GM23338 (cell line): ENCODE measurements at regions not wholly inside any gene's neighbourhood (a gene's known extent, or its start where the extent isn't known, plus 50 kb on each side); places are given as distances from the start of the nearest gene placed in this dataset.

Experiments
- ATAC-seq: fragments of 200-7000 bp; cut with Tn5 transposase; 3 replicates; pipeline ENCODE4 v1.9.1; 2020
- DNase-seq: peaks from one replicate; pipeline ENCODE4 v3.0.0-alpha.2; 2015; ENCODE audit warnings: low spot score
- H2AFZ ChIP-seq: fragments of 200-600 bp; sonication (generic); 2 replicates; pipeline ENCODE4 v1.8.0; 2016; ENCODE audit warnings: antibody characterized with exemption, mild to moderate bottlenecking, moderate library complexity
- H3F3A ChIP-seq: fragments of 200-600 bp; sonication (generic); replicated peaks from 2 replicates; pipeline ENCODE4 v1.8.0; 2017; ENCODE audit warnings: antibody characterized with exemption, mixed run types, low read depth
- H3K27ac ChIP-seq: fragments of 200-600 bp; sonication (generic); 2 replicates; pipeline ENCODE4 v1.6.1; 2016; ENCODE audit warnings: low read depth
- H3K27me3 ChIP-seq: fragments of 200-600 bp; sonication (generic); 2 replicates; pipeline ENCODE4 v1.8.0; 2016; ENCODE audit warnings: mild to moderate bottlenecking, mixed run types, moderate library complexity; ENCODE audit not compliant: insufficient read depth
- H3K36me3 ChIP-seq: fragments of 200-600 bp; sonication (generic); 2 replicates; pipeline ENCODE4 v1.8.0; 2016; ENCODE audit warnings: mild to moderate bottlenecking; ENCODE audit not compliant: insufficient read depth
- H3K4me1 ChIP-seq: fragments of 200-600 bp; sonication (generic); 2 replicates; pipeline ENCODE4 v1.8.0; 2016; ENCODE audit warnings: mild to moderate bottlenecking, moderate library complexity; ENCODE audit not compliant: insufficient read depth
- H3K4me2 ChIP-seq: fragments of 200-600 bp; sonication (generic); 2 replicates; pipeline ENCODE4 v1.7.1; 2017; ENCODE audit warnings: mixed run types
- H3K4me3 ChIP-seq: fragments of 200-600 bp; sonication (generic); 2 replicates; pipeline ENCODE4 v1.6.1; 2016; ENCODE audit warnings: mixed run types
- H3K79me2 ChIP-seq: fragments of 200-600 bp; sonication (generic); replicated peaks from 2 replicates; pipeline ENCODE4 v1.8.0; 2017; ENCODE audit warnings: mild to moderate bottlenecking; ENCODE audit not compliant: insufficient read depth
- H3K9me2 ChIP-seq: fragments of 200-600 bp; sonication (generic); 2 replicates; pipeline ENCODE4 v1.8.0; 2017; ENCODE audit not compliant: insufficient read depth
- H4K20me1 ChIP-seq: fragments of 200-600 bp; sonication (generic); replicated peaks from 2 replicates; pipeline ENCODE4 v1.8.0; 2017; ENCODE audit warnings: mild to moderate bottlenecking; ENCODE audit not compliant: insufficient read depth
- H3K27ac Mint-ChIP-seq: 2 replicates; pipeline ENCODE4 v1.8.0; 2020; ENCODE audit warnings: inconsistent platforms, mild to moderate bottlenecking, moderate library complexity, mixed read lengths
- H3K27me3 Mint-ChIP-seq: 3 replicates; pipeline ENCODE4 v1.8.0; 2022; ENCODE audit warnings: low read depth, mild to moderate bottlenecking, moderate library complexity, mixed read lengths, inconsistent platforms; ENCODE audit not compliant: insufficient read depth, poor library complexity
- H3K36me3 Mint-ChIP-seq: 3 replicates; pipeline ENCODE4 v1.8.0; 2021; ENCODE audit warnings: low read depth, mild to moderate bottlenecking, inconsistent platforms, moderate library complexity, mixed read lengths
- H3K4me1 Mint-ChIP-seq: 3 replicates; pipeline ENCODE4 v1.8.0; 2020; ENCODE audit warnings: mild to moderate bottlenecking, inconsistent platforms, mixed read lengths
- H3K4me3 Mint-ChIP-seq: 3 replicates; pipeline ENCODE4 v1.8.0; 2021; ENCODE audit warnings: moderate library complexity, mild to moderate bottlenecking, inconsistent platforms, mixed read lengths
- H3K9me3 Mint-ChIP-seq: 3 replicates; pipeline ENCODE4 v1.8.0; 2020; ENCODE audit warnings: moderate library complexity, mild to moderate bottlenecking, inconsistent platforms, mixed read lengths
- EZH2 ChIP-seq: fragments of 200-600 bp; sonication (generic); IDR thresholded peaks from one replicate; pipeline ENCODE4 v1.8.0; 2017; ENCODE audit warnings: antibody characterized with exemption, mild to moderate bottlenecking, low read depth; ENCODE audit not compliant: unreplicated experiment
- JUNB ChIP-seq: IDR thresholded peaks from one replicate; pipeline ENCODE4 v1.6.1; 2016; ENCODE audit warnings: antibody characterized with exemption; ENCODE audit not compliant: unreplicated experiment
- NANOG ChIP-seq: IDR thresholded peaks from 2 replicates; pipeline ENCODE4 v1.6.1; 2016; ENCODE audit warnings: antibody characterized with exemption, borderline replicate concordance
- ZNF114 ChIP-seq: fragments of 250-450 bp; sonication (Bioruptor Pico); IDR thresholded peaks from 2 replicates; pipeline ENCODE4 v1.5.0; 2020; ENCODE audit warnings: mild to moderate bottlenecking, moderate library complexity
- TF ChIP-seq, protein P1 (sequence below): fragments of 250-450 bp; sonication (Bioruptor Pico); IDR thresholded peaks from 2 replicates; pipeline ENCODE4 v1.5.0; 2020; ENCODE audit warnings: mild to moderate bottlenecking, moderate library complexity
- TF ChIP-seq, protein P2 (sequence below), 2 experiments: fragments of 200-600 bp in 1 of 2; sonication (generic) in 1 of 2; conservative IDR thresholded peaks; 2 replicates each; pipeline versions ENCODE4 v1.5.1 to v1.6.1; 2016 to 2017; ENCODE audit warnings: antibody characterized with exemption in 2 of 2, low read depth in 2 of 2, mild to moderate bottlenecking in 2 of 2, moderate library complexity in 1 of 2

GRCh38 chr2:22903616-22904015 lies 481.4 kb upstream of the KLHL29 start (continued):
- TF ChIP-seq, protein P1, sequence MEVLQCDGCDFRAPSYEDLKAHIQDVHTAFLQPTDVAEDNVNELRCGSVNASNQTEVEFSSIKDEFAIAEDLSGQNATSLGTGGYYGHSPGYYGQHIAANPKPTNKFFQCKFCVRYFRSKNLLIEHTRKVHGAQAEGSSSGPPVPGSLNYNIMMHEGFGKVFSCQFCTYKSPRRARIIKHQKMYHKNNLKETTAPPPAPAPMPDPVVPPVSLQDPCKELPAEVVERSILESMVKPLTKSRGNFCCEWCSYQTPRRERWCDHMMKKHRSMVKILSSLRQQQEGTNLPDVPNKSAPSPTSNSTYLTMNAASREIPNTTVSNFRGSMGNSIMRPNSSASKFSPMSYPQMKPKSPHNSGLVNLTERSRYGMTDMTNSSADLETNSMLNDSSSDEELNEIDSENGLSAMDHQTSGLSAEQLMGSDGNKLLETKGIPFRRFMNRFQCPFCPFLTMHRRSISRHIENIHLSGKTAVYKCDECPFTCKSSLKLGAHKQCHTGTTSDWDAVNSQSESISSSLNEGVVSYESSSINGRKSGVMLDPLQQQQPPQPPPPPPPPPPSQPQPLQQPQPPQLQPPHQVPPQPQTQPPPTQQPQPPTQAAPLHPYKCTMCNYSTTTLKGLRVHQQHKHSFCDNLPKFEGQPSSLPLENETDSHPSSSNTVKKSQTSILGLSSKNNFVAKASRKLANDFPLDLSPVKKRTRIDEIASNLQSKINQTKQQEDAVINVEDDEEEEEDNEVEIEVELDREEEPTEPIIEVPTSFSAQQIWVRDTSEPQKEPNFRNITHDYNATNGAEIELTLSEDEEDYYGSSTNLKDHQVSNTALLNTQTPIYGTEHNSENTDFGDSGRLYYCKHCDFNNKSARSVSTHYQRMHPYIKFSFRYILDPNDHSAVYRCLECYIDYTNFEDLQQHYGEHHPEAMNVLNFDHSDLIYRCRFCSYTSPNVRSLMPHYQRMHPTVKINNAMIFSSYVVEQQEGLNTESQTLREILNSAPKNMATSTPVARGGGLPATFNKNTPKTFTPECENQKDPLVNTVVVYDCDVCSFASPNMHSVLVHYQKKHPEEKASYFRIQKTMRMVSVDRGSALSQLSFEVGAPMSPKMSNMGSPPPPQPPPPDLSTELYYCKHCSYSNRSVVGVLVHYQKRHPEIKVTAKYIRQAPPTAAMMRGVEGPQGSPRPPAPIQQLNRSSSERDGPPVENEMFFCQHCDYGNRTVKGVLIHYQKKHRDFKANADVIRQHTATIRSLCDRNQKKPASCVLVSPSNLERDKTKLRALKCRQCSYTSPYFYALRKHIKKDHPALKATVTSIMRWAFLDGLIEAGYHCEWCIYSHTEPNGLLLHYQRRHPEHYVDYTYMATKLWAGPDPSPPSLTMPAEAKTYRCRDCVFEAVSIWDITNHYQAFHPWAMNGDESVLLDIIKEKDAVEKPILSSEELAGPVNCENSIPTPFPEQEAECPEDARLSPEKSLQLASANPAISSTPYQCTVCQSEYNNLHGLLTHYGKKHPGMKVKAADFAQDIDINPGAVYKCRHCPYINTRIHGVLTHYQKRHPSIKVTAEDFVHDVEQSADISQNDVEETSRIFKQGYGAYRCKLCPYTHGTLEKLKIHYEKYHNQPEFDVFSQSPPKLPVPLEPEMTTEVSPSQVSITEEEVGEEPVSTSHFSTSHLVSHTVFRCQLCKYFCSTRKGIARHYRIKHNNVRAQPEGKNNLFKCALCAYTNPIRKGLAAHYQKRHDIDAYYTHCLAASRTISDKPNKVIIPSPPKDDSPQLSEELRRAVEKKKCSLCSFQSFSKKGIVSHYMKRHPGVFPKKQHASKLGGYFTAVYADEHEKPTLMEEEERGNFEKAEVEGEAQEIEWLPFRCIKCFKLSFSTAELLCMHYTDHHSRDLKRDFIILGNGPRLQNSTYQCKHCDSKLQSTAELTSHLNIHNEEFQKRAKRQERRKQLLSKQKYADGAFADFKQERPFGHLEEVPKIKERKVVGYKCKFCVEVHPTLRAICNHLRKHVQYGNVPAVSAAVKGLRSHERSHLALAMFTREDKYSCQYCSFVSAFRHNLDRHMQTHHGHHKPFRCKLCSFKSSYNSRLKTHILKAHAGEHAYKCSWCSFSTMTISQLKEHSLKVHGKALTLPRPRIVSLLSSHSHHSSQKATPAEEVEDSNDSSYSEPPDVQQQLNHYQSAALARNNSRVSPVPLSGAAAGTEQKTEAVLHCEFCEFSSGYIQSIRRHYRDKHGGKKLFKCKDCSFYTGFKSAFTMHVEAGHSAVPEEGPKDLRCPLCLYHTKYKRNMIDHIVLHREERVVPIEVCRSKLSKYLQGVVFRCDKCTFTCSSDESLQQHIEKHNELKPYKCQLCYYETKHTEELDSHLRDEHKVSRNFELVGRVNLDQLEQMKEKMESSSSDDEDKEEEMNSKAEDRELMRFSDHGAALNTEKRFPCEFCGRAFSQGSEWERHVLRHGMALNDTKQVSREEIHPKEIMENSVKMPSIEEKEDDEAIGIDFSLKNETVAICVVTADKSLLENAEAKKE (CRISPR knock-in tag), result no peak
- no peak for TF ChIP-seq ZNF114 (CRISPR knock-in tag)
- no peak for TF ChIP-seq EZH2
- TF ChIP-seq JUNB, result no peak

GRCh38 chr2:22904126-22904684 lies 480.8 kb upstream of the KLHL29 start:
- H3K4me3 ChIP-seq, result no peak overlapping the region
- no peaks in the 10 kb centered on the region for H4K20me1 ChIP-seq
- no peaks in the 10 kb centered on the region; the same call in 2 of the 3 replicates for H3K4me1 Mint-ChIP-seq
- no peaks in the 10 kb centered on the region for H3K4me1 ChIP-seq
- no peaks in the 10 kb centered on the region for H3K27me3 ChIP-seq
- H3K9me3 Mint-ChIP-seq, result no peaks in the 10 kb centered on the region; the same call in 2 of the 3 replicates
- peak; percentile 90 for DNase-seq
- no peaks in the 10 kb centered on the region for H3K36me3 Mint-ChIP-seq
- peak; percentile 92 for ATAC-seq
- H3K79me2 ChIP-seq, result no peaks in the 10 kb centered on the region
- no peak overlapping the region for H3K27ac Mint-ChIP-seq
- no peaks in the 10 kb centered on the region for H3K36me3 ChIP-seq
- H3K27me3 Mint-ChIP-seq, result no peaks in the 10 kb centered on the region
- H3F3A ChIP-seq, result no peaks in the 10 kb centered on the region
- H3K27ac ChIP-seq, result no peak overlapping the region
- no peak overlapping the region for H3K4me3 Mint-ChIP-seq
- no peak overlapping the region for H3K4me2 ChIP-seq
- TF ChIP-seq, protein P2, sequence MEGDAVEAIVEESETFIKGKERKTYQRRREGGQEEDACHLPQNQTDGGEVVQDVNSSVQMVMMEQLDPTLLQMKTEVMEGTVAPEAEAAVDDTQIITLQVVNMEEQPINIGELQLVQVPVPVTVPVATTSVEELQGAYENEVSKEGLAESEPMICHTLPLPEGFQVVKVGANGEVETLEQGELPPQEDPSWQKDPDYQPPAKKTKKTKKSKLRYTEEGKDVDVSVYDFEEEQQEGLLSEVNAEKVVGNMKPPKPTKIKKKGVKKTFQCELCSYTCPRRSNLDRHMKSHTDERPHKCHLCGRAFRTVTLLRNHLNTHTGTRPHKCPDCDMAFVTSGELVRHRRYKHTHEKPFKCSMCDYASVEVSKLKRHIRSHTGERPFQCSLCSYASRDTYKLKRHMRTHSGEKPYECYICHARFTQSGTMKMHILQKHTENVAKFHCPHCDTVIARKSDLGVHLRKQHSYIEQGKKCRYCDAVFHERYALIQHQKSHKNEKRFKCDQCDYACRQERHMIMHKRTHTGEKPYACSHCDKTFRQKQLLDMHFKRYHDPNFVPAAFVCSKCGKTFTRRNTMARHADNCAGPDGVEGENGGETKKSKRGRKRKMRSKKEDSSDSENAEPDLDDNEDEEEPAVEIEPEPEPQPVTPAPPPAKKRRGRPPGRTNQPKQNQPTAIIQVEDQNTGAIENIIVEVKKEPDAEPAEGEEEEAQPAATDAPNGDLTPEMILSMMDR (conservative IDR thresholded peaks at IDR 0.05; ENCODE audit: low read depth in 2 of 2), result peak; percentile 74 to 93
- no peak for TF ChIP-seq NANOG
- H2AFZ ChIP-seq, result no peak overlapping the region
- no peaks in the 10 kb centered on the region for H3K9me2 ChIP-seq
